Glutamatergic neuron (in vitro differentiated cells): ENCODE measurements at regions not wholly inside any gene's neighbourhood (a gene's known extent, or its start where the extent isn't known, plus 50 kb on each side); places are given as distances from the start of the nearest gene placed in this dataset.

Source experiments
- DNase-seq: peaks from one replicate; pipeline ENCODE4 v3.0.0; 2022
- H3K27ac Mint-ChIP-seq: one replicate; pipeline ENCODE4 v1.8.0; 2020; ENCODE audit warnings: mild to moderate bottlenecking, mixed read lengths, inconsistent platforms; ENCODE audit not compliant: unreplicated experiment
- H3K27me3 Mint-ChIP-seq: one replicate; pipeline ENCODE4 v1.8.0; 2020; ENCODE audit warnings: mild to moderate bottlenecking, moderate library complexity, mixed read lengths, inconsistent platforms; ENCODE audit not compliant: unreplicated experiment
- H3K36me3 Mint-ChIP-seq: one replicate; pipeline ENCODE4 v1.8.0; 2020; ENCODE audit warnings: mild to moderate bottlenecking, mixed read lengths, inconsistent platforms; ENCODE audit not compliant: unreplicated experiment
- H3K4me1 Mint-ChIP-seq: one replicate; pipeline ENCODE4 v1.8.0; 2020; ENCODE audit warnings: mild to moderate bottlenecking, low read depth, mixed read lengths, inconsistent platforms; ENCODE audit not compliant: unreplicated experiment
- H3K4me3 Mint-ChIP-seq: one replicate; pipeline ENCODE4 v1.8.0; 2020; ENCODE audit warnings: mild to moderate bottlenecking, mixed read lengths, inconsistent platforms; ENCODE audit not compliant: unreplicated experiment
- H3K9me3 Mint-ChIP-seq: one replicate; pipeline ENCODE4 v1.8.0; 2020; ENCODE audit warnings: mild to moderate bottlenecking, moderate library complexity, mixed read lengths, inconsistent platforms; ENCODE audit not compliant: unreplicated experiment
- TF ChIP-seq, protein P1 (sequence below): fragments of 200-600 bp; sonication (generic); IDR thresholded peaks from one replicate; pipeline ENCODE4 v1.5.0; 2021; ENCODE audit not compliant: partially characterized antibody, unreplicated experiment

DNA sequence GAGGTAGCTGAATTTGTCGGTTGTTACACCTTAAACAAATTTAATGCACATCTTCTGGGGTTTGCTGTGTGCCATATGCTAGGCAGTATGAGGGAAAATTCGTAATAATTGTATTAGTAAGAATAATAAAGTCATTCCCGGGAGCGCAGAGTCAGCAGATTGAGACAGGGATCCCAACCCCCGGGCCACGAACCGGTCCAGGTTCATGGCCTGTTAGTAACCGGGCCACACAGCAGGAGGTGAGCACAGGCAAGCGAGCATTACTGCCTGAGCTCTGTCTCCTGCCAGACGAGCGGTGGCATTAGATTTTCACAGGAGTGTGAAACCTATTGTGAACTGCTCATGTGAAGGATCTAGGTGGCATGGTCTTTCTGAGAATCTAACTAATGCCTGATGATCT, 114.9 kb downstream of the PCDH7 start:
- TF ChIP-seq, protein P1, sequence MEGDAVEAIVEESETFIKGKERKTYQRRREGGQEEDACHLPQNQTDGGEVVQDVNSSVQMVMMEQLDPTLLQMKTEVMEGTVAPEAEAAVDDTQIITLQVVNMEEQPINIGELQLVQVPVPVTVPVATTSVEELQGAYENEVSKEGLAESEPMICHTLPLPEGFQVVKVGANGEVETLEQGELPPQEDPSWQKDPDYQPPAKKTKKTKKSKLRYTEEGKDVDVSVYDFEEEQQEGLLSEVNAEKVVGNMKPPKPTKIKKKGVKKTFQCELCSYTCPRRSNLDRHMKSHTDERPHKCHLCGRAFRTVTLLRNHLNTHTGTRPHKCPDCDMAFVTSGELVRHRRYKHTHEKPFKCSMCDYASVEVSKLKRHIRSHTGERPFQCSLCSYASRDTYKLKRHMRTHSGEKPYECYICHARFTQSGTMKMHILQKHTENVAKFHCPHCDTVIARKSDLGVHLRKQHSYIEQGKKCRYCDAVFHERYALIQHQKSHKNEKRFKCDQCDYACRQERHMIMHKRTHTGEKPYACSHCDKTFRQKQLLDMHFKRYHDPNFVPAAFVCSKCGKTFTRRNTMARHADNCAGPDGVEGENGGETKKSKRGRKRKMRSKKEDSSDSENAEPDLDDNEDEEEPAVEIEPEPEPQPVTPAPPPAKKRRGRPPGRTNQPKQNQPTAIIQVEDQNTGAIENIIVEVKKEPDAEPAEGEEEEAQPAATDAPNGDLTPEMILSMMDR = no peak
- Mint-ChIP-seq H3K27ac (no peak overlapping the region), H3K4me3 (no peak overlapping the region), H3K27me3 (no peaks in the 10 kb centered on the region), H3K36me3 (no peaks in the 10 kb centered on the region), H3K9me3 (peaks cover 1% of the 10 kb centered on the region), H3K4me1 (peaks cover 3% of the 10 kb centered on the region)
- DNase-seq = no peak

DNA sequence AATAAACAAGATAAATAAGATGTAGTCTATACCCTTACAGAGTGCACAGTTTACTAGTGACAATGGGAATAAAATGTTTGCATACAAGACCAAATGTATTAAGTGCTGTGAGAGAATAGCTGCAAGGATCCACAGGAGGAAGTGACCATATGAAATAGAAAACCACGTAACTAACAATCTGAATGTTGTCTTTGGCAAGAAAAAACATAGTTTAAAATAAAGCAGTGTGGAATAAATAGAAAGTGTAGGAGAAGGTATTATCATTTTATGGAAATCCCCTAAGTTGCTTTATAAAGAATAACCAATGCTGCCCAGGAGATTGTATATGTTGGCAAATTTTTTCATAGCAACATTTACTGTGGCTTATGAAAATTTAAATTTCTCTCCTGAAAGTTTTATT, 116.1 kb downstream of the PCDH7 start:
- Mint-ChIP-seq H3K36me3 (no peaks in the 10 kb centered on the region), H3K9me3 (no peaks in the 10 kb centered on the region), H3K27me3 (no peaks in the 10 kb centered on the region), H3K4me3 (no peak overlapping the region), H3K27ac (no peak overlapping the region), H3K4me1 (peaks cover 3% of the 10 kb centered on the region)
- no peak for DNase-seq
- TF ChIP-seq, protein P1 = no peak

DNA sequence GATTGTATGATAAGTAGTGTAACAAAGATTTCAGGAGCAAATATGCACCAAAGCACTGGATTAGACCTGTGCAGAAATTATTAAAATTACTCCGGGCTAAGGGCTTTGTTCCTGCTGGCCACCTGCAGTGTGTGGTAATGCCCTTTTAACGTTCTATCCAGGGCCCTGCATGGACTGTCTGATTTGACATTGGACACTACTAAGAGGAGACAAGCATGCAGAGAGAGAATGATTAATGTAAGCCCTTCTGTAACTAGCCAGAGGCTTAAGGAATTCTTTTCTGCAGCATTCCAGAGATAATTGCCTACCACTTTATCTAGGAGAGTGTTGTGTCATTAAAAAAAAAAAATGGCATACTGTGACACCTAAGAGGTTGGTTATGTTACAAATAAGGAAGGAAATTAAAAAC, 117.0 kb downstream of the PCDH7 start:
- H3K27ac Mint-ChIP-seq = no peak overlapping the region
- no peaks in the 10 kb centered on the region for H3K36me3 Mint-ChIP-seq
- no peak overlapping the region for H3K4me3 Mint-ChIP-seq
- TF ChIP-seq, protein P1 = no peak
- DNase-seq = no peak
- H3K27me3 Mint-ChIP-seq = no peaks in the 10 kb centered on the region
- peaks cover 3% of the 10 kb centered on the region for H3K4me1 Mint-ChIP-seq
- H3K9me3 Mint-ChIP-seq = no peaks in the 10 kb centered on the region

DNA sequence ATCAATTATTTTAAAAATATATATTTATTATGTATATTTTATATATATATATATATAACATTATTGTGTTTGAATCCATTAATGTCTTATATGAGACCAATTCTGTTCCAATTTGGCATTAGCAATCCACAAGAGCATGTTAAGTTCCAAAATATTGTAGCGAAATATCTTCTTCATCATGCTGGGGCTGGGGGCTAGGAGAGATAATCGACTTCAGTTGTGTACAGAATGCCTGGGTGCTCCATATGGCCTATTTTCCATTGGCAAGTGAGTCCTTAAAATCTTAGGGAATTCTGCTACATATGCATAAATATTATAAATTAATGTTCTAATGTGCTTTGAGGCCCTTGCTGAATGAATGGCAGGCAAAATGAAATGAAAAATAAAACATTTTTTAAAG, 117.7 kb downstream of the PCDH7 start:
- Mint-ChIP-seq H3K27ac (no peak overlapping the region), H3K9me3 (no peaks in the 10 kb centered on the region), H3K4me3 (no peak overlapping the region), H3K4me1 (peaks cover 3% of the 10 kb centered on the region), H3K36me3 (no peaks in the 10 kb centered on the region), H3K27me3 (no peaks in the 10 kb centered on the region)
- TF ChIP-seq, protein P1 = no peak
- no peak for DNase-seq

DNA sequence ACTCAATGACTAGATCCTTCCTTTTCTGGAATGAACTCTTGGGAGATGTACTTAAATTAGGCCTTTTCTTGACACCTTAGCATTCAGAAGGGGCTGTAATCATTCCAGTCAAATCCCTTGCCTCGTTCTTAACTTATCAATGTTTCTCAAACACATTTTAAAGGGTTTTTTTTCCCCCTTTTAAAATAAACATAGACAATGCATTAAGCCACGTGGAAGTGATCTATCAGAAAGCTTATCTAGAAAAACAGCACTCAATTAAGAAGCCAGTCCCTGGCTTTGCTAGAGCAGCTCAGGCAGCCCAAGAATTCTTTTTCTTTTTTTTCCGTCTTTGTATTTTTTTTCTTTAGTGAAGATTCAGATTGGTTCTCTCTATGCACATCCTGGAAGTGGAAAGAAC, 118.2 kb downstream of the PCDH7 start:
- TF ChIP-seq, protein P1 = no peak
- H3K9me3 Mint-ChIP-seq = no peaks in the 10 kb centered on the region
- H3K4me1 Mint-ChIP-seq = peaks cover 3% of the 10 kb centered on the region
- no peak overlapping the region for H3K27ac Mint-ChIP-seq
- no peaks in the 10 kb centered on the region for H3K36me3 Mint-ChIP-seq
- no peaks in the 10 kb centered on the region for H3K27me3 Mint-ChIP-seq
- H3K4me3 Mint-ChIP-seq = no peak overlapping the region
- DNase-seq = no peak
